ENCODE measurements at regions not wholly inside any gene's neighbourhood (a gene's known extent, or its start where the extent isn't known, plus 50 kb on each side); places are given as distances from the start of the nearest gene placed in this dataset.

GRCh38 chr19:34067861-34068271 is 104.4 kb upstream of the LSM14A start:
- H3K18ac ChIP-seq (ENCODE audit: low read depth in 1 of 2, low read length in 2 of 2), result no peak overlapping the region
- H3K14ac ChIP-seq (ENCODE audit: low read length in 2 of 2), result no peak overlapping the region
- H2AFZ ChIP-seq (ENCODE audit: low read depth, low read length), result no peak overlapping the region
- no peak overlapping the region for H4K8ac ChIP-seq (ENCODE audit: low read length)
- no peak overlapping the region for H2BK5ac ChIP-seq (ENCODE audit: low read depth, low read length, poor library complexity, severe bottlenecking)
- H2AK5ac ChIP-seq (ENCODE audit: low read length, severe bottlenecking), result no peak overlapping the region
- WGBS, result 64% methylated on average over 4 of the region's 7 CpGs
- no peak overlapping the region for H2BK15ac ChIP-seq (ENCODE audit: low read depth, poor library complexity, severe bottlenecking)
- no peaks in the 10 kb centered on the region for H3K9me3 ChIP-seq (ENCODE audit: control insufficient read depth, low read length)
- H2BK120ac ChIP-seq (ENCODE audit: low read depth, low read length), result no peak overlapping the region
- no peaks in the 10 kb centered on the region for H3K36me3 ChIP-seq (ENCODE audit: control insufficient read depth in 1 of 2, insufficient read depth in 2 of 2, low read depth in 1 of 2, low read length in 2 of 2)
- H3K79me1 ChIP-seq (replicated peaks; ENCODE audit: low read length, poor library complexity, severe bottlenecking), result no peaks in the 10 kb centered on the region
- H3K4me1 ChIP-seq (ENCODE audit: control insufficient read depth, insufficient read depth, low read depth, low read length), result peaks cover 3% of the 10 kb centered on the region
- H3K27me3 ChIP-seq (ENCODE audit: control insufficient read depth in 1 of 2, insufficient read depth in 1 of 2, low read length in 2 of 2), result peaks cover 0 to 12% of the 10 kb centered on the region in 2 experiments
- no peak overlapping the region for H4K91ac ChIP-seq (ENCODE audit: low read length)
- no peak overlapping the region for H3K9ac ChIP-seq (ENCODE audit: low read length)
- peak overlapping the region; percentile 27 for H3K27ac ChIP-seq (ENCODE audit: low read length, poor library complexity, severe bottlenecking)
- no peak overlapping the region for H3K4me3 ChIP-seq (ENCODE audit: insufficient read depth in 1 of 2, low read depth in 1 of 2, low read length in 2 of 2)
- H3K4ac ChIP-seq (ENCODE audit: low read depth in 1 of 2, low read length in 2 of 2), result no peak overlapping the region
- peak overlapping the region; percentile 12 for H3K4me2 ChIP-seq (ENCODE audit: low read length, poor library complexity, severe bottlenecking)
- H2BK12ac ChIP-seq (ENCODE audit: low read length in 2 of 2), result no peak overlapping the region
- no peak for DNase-seq
- no peak overlapping the region for H3K23ac ChIP-seq (ENCODE audit: low read length in 2 of 2)

GRCh38 chr19:34075661-34076091 is 96.6 kb upstream of the LSM14A start:
- H3K36me3 ChIP-seq (ENCODE audit: control insufficient read depth in 1 of 2, insufficient read depth in 2 of 2, low read depth in 1 of 2, low read length in 2 of 2), result no peaks in the 10 kb centered on the region
- 53% methylated on average over 2 of the region's 3 CpGs for WGBS
- H2BK5ac ChIP-seq (ENCODE audit: low read depth, low read length, poor library complexity, severe bottlenecking), result no peak overlapping the region

GRCh38 chr19:34082289-34083077 is 89.8 kb upstream of the LSM14A start:
- H3K79me1 ChIP-seq (replicated peaks; ENCODE audit: low read length, poor library complexity, severe bottlenecking), result no peaks in the 10 kb centered on the region
- no peak overlapping the region for H3K4me2 ChIP-seq (ENCODE audit: low read length, poor library complexity, severe bottlenecking)
- no peak overlapping the region for H2AFZ ChIP-seq (ENCODE audit: low read depth, low read length)
- H3K9ac ChIP-seq (ENCODE audit: low read length), result no peak overlapping the region
- H3K27ac ChIP-seq (ENCODE audit: low read length, poor library complexity, severe bottlenecking), result no peak overlapping the region
- H3K4me1 ChIP-seq (ENCODE audit: control insufficient read depth, insufficient read depth, low read depth, low read length), result no peaks in the 10 kb centered on the region
- H3K36me3 ChIP-seq (ENCODE audit: control insufficient read depth in 1 of 2, insufficient read depth in 2 of 2, low read depth in 1 of 2, low read length in 2 of 2), result no peaks in the 10 kb centered on the region
- H2BK5ac ChIP-seq (ENCODE audit: low read depth, low read length, poor library complexity, severe bottlenecking), result no peak overlapping the region
- no peak overlapping the region for H3K4me3 ChIP-seq (ENCODE audit: insufficient read depth in 1 of 2, low read depth in 1 of 2, low read length in 2 of 2)
- no peak overlapping the region for H3K18ac ChIP-seq (ENCODE audit: low read depth in 1 of 2, low read length in 2 of 2)
- H2BK120ac ChIP-seq (ENCODE audit: low read depth, low read length), result no peak overlapping the region
- no peak for DNase-seq
- no peak overlapping the region for H2BK15ac ChIP-seq (ENCODE audit: low read depth, poor library complexity, severe bottlenecking)
- H4K8ac ChIP-seq (ENCODE audit: low read length), result no peak overlapping the region
- no peak overlapping the region for H3K4ac ChIP-seq (ENCODE audit: low read depth in 1 of 2, low read length in 2 of 2)
- H2BK12ac ChIP-seq (ENCODE audit: low read length in 2 of 2), result no peak overlapping the region
- peaks cover 4 to 26% of the 10 kb centered on the region in 2 experiments for H3K27me3 ChIP-seq (ENCODE audit: control insufficient read depth in 1 of 2, insufficient read depth in 1 of 2, low read length in 2 of 2)
- no peak overlapping the region for H3K23ac ChIP-seq (ENCODE audit: low read length in 2 of 2)
- WGBS, result 44% methylated on average over 10 of the region's 10 CpGs
- H4K91ac ChIP-seq (ENCODE audit: low read length), result no peak overlapping the region
- H2AK5ac ChIP-seq (ENCODE audit: low read length, severe bottlenecking), result no peak overlapping the region
- no peak overlapping the region for H3K14ac ChIP-seq (ENCODE audit: low read length in 2 of 2)
- H3K9me3 ChIP-seq (ENCODE audit: control insufficient read depth, low read length), result no peaks in the 10 kb centered on the region

More at GRCh38 chr19:34075661-34076091, 96.6 kb upstream of the LSM14A start:
- Histone ChIP-seq H3K27me3 (ENCODE audit: control insufficient read depth in 1 of 2, insufficient read depth in 1 of 2, low read length in 2 of 2) (peaks cover 0 to 11% of the 10 kb centered on the region in 2 experiments), H4K91ac (ENCODE audit: low read length) (no peak overlapping the region), H3K9me3 (ENCODE audit: control insufficient read depth, low read length) (no peaks in the 10 kb centered on the region), H2BK120ac (ENCODE audit: low read depth, low read length) (no peak overlapping the region), H4K8ac (ENCODE audit: low read length) (no peak overlapping the region), H2AFZ (ENCODE audit: low read depth, low read length) (no peak overlapping the region), H3K9ac (ENCODE audit: low read length) (no peak overlapping the region), H3K4me1 (ENCODE audit: control insufficient read depth, insufficient read depth, low read depth, low read length) (no peaks in the 10 kb centered on the region), H2BK15ac (ENCODE audit: low read depth, poor library complexity, severe bottlenecking) (no peak overlapping the region), H2AK5ac (ENCODE audit: low read length, severe bottlenecking) (no peak overlapping the region), H3K4ac (ENCODE audit: low read depth in 1 of 2, low read length in 2 of 2) (no peak overlapping the region), H3K27ac (ENCODE audit: low read length, poor library complexity, severe bottlenecking) (no peak overlapping the region), H3K23ac (ENCODE audit: low read length in 2 of 2) (no peak overlapping the region), H3K4me3 (ENCODE audit: insufficient read depth in 1 of 2, low read depth in 1 of 2, low read length in 2 of 2) (no peak overlapping the region), H3K14ac (ENCODE audit: low read length in 2 of 2) (no peak overlapping the region), H3K4me2 (ENCODE audit: low read length, poor library complexity, severe bottlenecking) (no peak overlapping the region), H2BK12ac (ENCODE audit: low read length in 2 of 2) (no peak overlapping the region), H3K18ac (ENCODE audit: low read depth in 1 of 2, low read length in 2 of 2) (no peak overlapping the region), H3K79me1 (replicated peaks; ENCODE audit: low read length, poor library complexity, severe bottlenecking) (no peaks in the 10 kb centered on the region)
- no peak for DNase-seq

GRCh38 chr19:34084396-34085145 is 87.7 kb upstream of the LSM14A start:
- Histone ChIP-seq H3K18ac (ENCODE audit: low read depth in 1 of 2, low read length in 2 of 2) (no peak overlapping the region), H3K4me2 (ENCODE audit: low read length, poor library complexity, severe bottlenecking) (no peak overlapping the region), H3K14ac (ENCODE audit: low read length in 2 of 2) (no peak overlapping the region), H3K4ac (ENCODE audit: low read depth in 1 of 2, low read length in 2 of 2) (no peak overlapping the region), H2BK5ac (ENCODE audit: low read depth, low read length, poor library complexity, severe bottlenecking) (no peak overlapping the region), H2BK12ac (ENCODE audit: low read length in 2 of 2) (no peak overlapping the region), H3K27ac (ENCODE audit: low read length, poor library complexity, severe bottlenecking) (no peak overlapping the region), H2BK120ac (ENCODE audit: low read depth, low read length) (no peak overlapping the region), H2BK15ac (ENCODE audit: low read depth, poor library complexity, severe bottlenecking) (no peak overlapping the region), H3K4me3 (ENCODE audit: insufficient read depth in 1 of 2, low read depth in 1 of 2, low read length in 2 of 2) (no peak overlapping the region), H4K91ac (ENCODE audit: low read length) (no peak overlapping the region), H4K8ac (ENCODE audit: low read length) (no peak overlapping the region), H3K9ac (ENCODE audit: low read length) (no peak overlapping the region), H3K27me3 (ENCODE audit: control insufficient read depth in 1 of 2, insufficient read depth in 1 of 2, low read length in 2 of 2) (peaks cover 4 to 21% of the 10 kb centered on the region in 2 experiments), H3K4me1 (ENCODE audit: control insufficient read depth, insufficient read depth, low read depth, low read length) (no peaks in the 10 kb centered on the region), H3K36me3 (ENCODE audit: control insufficient read depth in 1 of 2, insufficient read depth in 2 of 2, low read depth in 1 of 2, low read length in 2 of 2) (no peaks in the 10 kb centered on the region), H3K23ac (ENCODE audit: low read length in 2 of 2) (no peak overlapping the region), H2AK5ac (ENCODE audit: low read length, severe bottlenecking) (no peak overlapping the region), H2AFZ (ENCODE audit: low read depth, low read length) (no peak overlapping the region), H3K79me1 (replicated peaks; ENCODE audit: low read length, poor library complexity, severe bottlenecking) (no peaks in the 10 kb centered on the region), H3K9me3 (ENCODE audit: control insufficient read depth, low read length) (no peaks in the 10 kb centered on the region)
- DNase-seq, result no peak
- WGBS, result 50% methylated on average over 3 of the region's 3 CpGs

All from mesenchymal stem cell (in vitro differentiated cells and primary cell).